ENCODE measurements at regions not wholly inside any gene's neighbourhood (a gene's known extent, or its start where the extent isn't known, plus 50 kb on each side); places are given as distances from the start of the nearest gene placed in this dataset.

GRCh38 chr6:78117966-78118365 is 465.1 kb downstream of the MEI4 start:
- DNase-seq (ENCODE audit: low read depth in 2 of 2) = no peak
- H3K4me3 ChIP-seq (replicated peaks in 1 of 2; ENCODE audit: low read depth in 2 of 2, low read length in 2 of 2) = no peak overlapping the region
- no peak for TF ChIP-seq CTCF (IDR thresholded peaks at IDR 0.05; ENCODE audit: low read depth, low read length)

GRCh38 chr6:78131521-78131920 is 478.7 kb downstream of the MEI4 start:
- no peak for DNase-seq (ENCODE audit: low read depth in 2 of 2)
- TF ChIP-seq CTCF (IDR thresholded peaks at IDR 0.05; ENCODE audit: low read depth, low read length) = no peak
- H3K4me3 ChIP-seq (replicated peaks in 1 of 2; ENCODE audit: low read depth in 2 of 2, low read length in 2 of 2) = no peak overlapping the region

- TF ChIP-seq CTCF (IDR thresholded peaks at IDR 0.05; ENCODE audit: low read depth, low read length) = no peak
- DNase-seq (ENCODE audit: low read depth in 2 of 2) = no peak
- H3K4me3 ChIP-seq (replicated peaks in 1 of 2; ENCODE audit: low read depth in 2 of 2, low read length in 2 of 2) = no peak overlapping the region
Observed at GRCh38 chr6:78132671-78133410, 480.0 kb downstream of the MEI4 start.

- no peak for DNase-seq (ENCODE audit: low read depth in 2 of 2)
- no peak overlapping the region for H3K4me3 ChIP-seq (replicated peaks in 1 of 2; ENCODE audit: low read depth in 2 of 2, low read length in 2 of 2)
- no peak for TF ChIP-seq CTCF (IDR thresholded peaks at IDR 0.05; ENCODE audit: low read depth, low read length)
Observed at GRCh38 chr6:78150425-78150824, 497.6 kb downstream of the MEI4 start.

GRCh38 chr6:78153976-78154375 is 501.1 kb downstream of the MEI4 start:
- DNase-seq (ENCODE audit: low read depth in 2 of 2) = no peak
- no peak for TF ChIP-seq CTCF (IDR thresholded peaks at IDR 0.05; ENCODE audit: low read depth, low read length)
- no peak overlapping the region for H3K4me3 ChIP-seq (replicated peaks in 1 of 2; ENCODE audit: low read depth in 2 of 2, low read length in 2 of 2)

GRCh38 chr6:78157606-78158005 is 504.8 kb downstream of the MEI4 start:
- H3K4me3 ChIP-seq (replicated peaks in 1 of 2; ENCODE audit: low read depth in 2 of 2, low read length in 2 of 2) = no peak overlapping the region
- DNase-seq (ENCODE audit: low read depth in 2 of 2) = no peak
- no peak for TF ChIP-seq CTCF (IDR thresholded peaks at IDR 0.05; ENCODE audit: low read depth, low read length)

- no peak for TF ChIP-seq CTCF (IDR thresholded peaks at IDR 0.05; ENCODE audit: low read depth, low read length)
- H3K4me3 ChIP-seq (replicated peaks in 1 of 2; ENCODE audit: low read depth in 2 of 2, low read length in 2 of 2) = no peak overlapping the region
- DNase-seq (ENCODE audit: low read depth in 2 of 2) = no peak
Observed at GRCh38 chr6:78188891-78189290, 536.1 kb downstream of the MEI4 start.

Data from cardiac fibroblast (primary cell).